BJ (cell line): ENCODE measurements at regions not wholly inside any gene's neighbourhood (a gene's known extent, or its start where the extent isn't known, plus 50 kb on each side); places are given as distances from the start of the nearest gene placed in this dataset.

ENCODE experiments used
- CTCF ChIA-PET: fragments of 350-600 bp; formaldehyde crosslinking; extraction: SDS; loops from one replicate; lab custom pipeline; 2021; ENCODE audit warnings: antibody characterized with exemption, inconsistent platforms; lab: Yijun Ruan, JAX
- POLR2A ChIA-PET: fragments of 300-600 bp; sonication (Branson Sonifier 250); formaldehyde crosslinking; extraction: SDS; loops from one replicate; lab custom pipeline; 2021; ENCODE audit warnings: antibody characterized with exemption; lab: Charles Lee
- DNase-seq: peaks from one replicate; pipeline ENCODE4 v3.0.0-alpha.2; 2011; ENCODE audit warnings: low read depth
- H3K27me3 ChIP-seq: 2 replicates; pipeline ENCODE4 v1.6.0; 2011; ENCODE audit warnings: low read length; ENCODE audit not compliant: control insufficient read depth, insufficient read depth
- H3K36me3 ChIP-seq: 2 replicates; pipeline ENCODE4 v1.5.1; 2011; ENCODE audit warnings: low read length; ENCODE audit not compliant: control insufficient read depth, insufficient read depth
- H3K4me3 ChIP-seq: 2 replicates; pipeline ENCODE4 v1.5.1; 2011; ENCODE audit warnings: low read depth, mild to moderate bottlenecking, control low read depth, low read length
- CTCF ChIP-seq: IDR thresholded peaks from 2 replicates; pipeline ENCODE4 v1.5.1; 2011; ENCODE audit warnings: low read depth, mild to moderate bottlenecking, control low read depth, inconsistent platforms, low read length, moderate library complexity; ENCODE audit not compliant: insufficient read depth

- no peak for TF ChIP-seq CTCF
- POLR2A ChIA-PET, result interaction anchor here (0.5 to 0.6 kb wide), 3 partner anchors 111 to 754 kb away, joined by 3 to 4 read pairs (median 3); no protein-coding TSS in a partner anchor
- CTCF ChIA-PET, result interaction anchor here (0.7 to 1.6 kb wide), 2 partner anchors 12 to 74 kb away, joined by 3 to 4 read pairs; no protein-coding TSS in a partner anchor
These were observed 258.1 kb downstream of the KLF6 start for GRCh38 chr10:3526727-3527501.

GRCh38 chr10:3525832-3526449 lies 259.1 kb downstream of the KLF6 start:
- no peaks in the 10 kb centered on the region for H3K36me3 ChIP-seq
- ChIA-PET POLR2A (no interaction called here), CTCF (interaction anchor here (0.7 to 1.6 kb wide), 3 partner anchors 11 to 328 kb away, joined by 3 to 4 read pairs (median 3); no protein-coding TSS in a partner anchor)

More at GRCh38 chr10:3526727-3527501, 258.1 kb downstream of the KLF6 start:
- Histone ChIP-seq H3K27me3 (no peaks in the 10 kb centered on the region), H3K4me3 (no peak overlapping the region), H3K36me3 (no peaks in the 10 kb centered on the region)
- no peak for DNase-seq

GRCh38 chr10:3524086-3524960 lies 260.7 kb downstream of the KLF6 start:
- Histone ChIP-seq H3K36me3 (no peaks in the 10 kb centered on the region), H3K4me3 (no peak overlapping the region), H3K27me3 (no peaks in the 10 kb centered on the region)
- no peak for TF ChIP-seq CTCF
- no peak for DNase-seq
- ChIA-PET CTCF (no interaction called here), POLR2A (no interaction called here)

More at GRCh38 chr10:3525832-3526449, 259.1 kb downstream of the KLF6 start:
- DNase-seq, result peak; percentile 79
- Histone ChIP-seq H3K27me3 (no peaks in the 10 kb centered on the region), H3K4me3 (no peak overlapping the region)
- no peak for TF ChIP-seq CTCF

- CTCF ChIA-PET, result no interaction called here
- Histone ChIP-seq H3K36me3 (no peaks in the 10 kb centered on the region), H3K4me3 (no peak overlapping the region), H3K27me3 (no peaks in the 10 kb centered on the region)
- no peak for DNase-seq
- POLR2A ChIA-PET, result no interaction called here
- no peak for TF ChIP-seq CTCF
These were observed 261.5 kb downstream of the KLF6 start for GRCh38 chr10:3523309-3524050.
